ENCODE measurements at regions not wholly inside any gene's neighbourhood (a gene's known extent, or its start where the extent isn't known, plus 50 kb on each side); places are given as distances from the start of the nearest gene placed in this dataset.

- no peak overlapping the region for H3K4me2 ChIP-seq (ENCODE audit: low read length)
- H3K27ac ChIP-seq (ENCODE audit: low read length) = no peak overlapping the region
- H4K20me1 ChIP-seq (ENCODE audit: insufficient read depth) = no peaks in the 10 kb centered on the region
- no peaks in the 10 kb centered on the region for H3K9me2 ChIP-seq (ENCODE audit: insufficient read depth, low read length)
- H3K9me3 ChIP-seq (ENCODE audit: low read length) = no peaks in the 10 kb centered on the region
- no peak overlapping the region for H3K4me3 ChIP-seq (ENCODE audit: low read length)
- no peaks in the 10 kb centered on the region for H3K36me3 ChIP-seq (ENCODE audit: insufficient read depth, low read length)
- H3K79me2 ChIP-seq (replicated peaks; ENCODE audit: insufficient read depth, low read length) = no peaks in the 10 kb centered on the region
- H3F3A ChIP-seq (ENCODE audit: insufficient read depth, low read length, poor library complexity, severe bottlenecking) = no peaks in the 10 kb centered on the region
- no peak overlapping the region for H2AFZ ChIP-seq (ENCODE audit: low read depth, low read length)
- H3K27me3 ChIP-seq (ENCODE audit: insufficient read depth, low read depth, low read length) = no peaks in the 10 kb centered on the region
- H3K9ac ChIP-seq (ENCODE audit: low read length) = no peak overlapping the region
- TF ChIP-seq EZH2 (IDR thresholded peaks at IDR 0.05; ENCODE audit: borderline replicate concordance, insufficient read depth, low read length, poor library complexity, severe bottlenecking) (no peak), SMC3 (conservative IDR thresholded peaks at IDR 0.05; ENCODE audit: poor library complexity) (no peak), TAF1 (IDR thresholded peaks at IDR 0.05; ENCODE audit: low read depth) (no peak), POLR2AphosphoS5 (IDR thresholded peaks at IDR 0.05) (no peak), MXI1 (conservative IDR thresholded peaks at IDR 0.05; ENCODE audit: poor library complexity, severe bottlenecking) (no peak), EP300 (conservative IDR thresholded peaks at IDR 0.05; ENCODE audit: poor library complexity, severe bottlenecking) (no peak), RAD21 (conservative IDR thresholded peaks at IDR 0.05) (no peak)
- TF ChIP-seq, protein P1, sequence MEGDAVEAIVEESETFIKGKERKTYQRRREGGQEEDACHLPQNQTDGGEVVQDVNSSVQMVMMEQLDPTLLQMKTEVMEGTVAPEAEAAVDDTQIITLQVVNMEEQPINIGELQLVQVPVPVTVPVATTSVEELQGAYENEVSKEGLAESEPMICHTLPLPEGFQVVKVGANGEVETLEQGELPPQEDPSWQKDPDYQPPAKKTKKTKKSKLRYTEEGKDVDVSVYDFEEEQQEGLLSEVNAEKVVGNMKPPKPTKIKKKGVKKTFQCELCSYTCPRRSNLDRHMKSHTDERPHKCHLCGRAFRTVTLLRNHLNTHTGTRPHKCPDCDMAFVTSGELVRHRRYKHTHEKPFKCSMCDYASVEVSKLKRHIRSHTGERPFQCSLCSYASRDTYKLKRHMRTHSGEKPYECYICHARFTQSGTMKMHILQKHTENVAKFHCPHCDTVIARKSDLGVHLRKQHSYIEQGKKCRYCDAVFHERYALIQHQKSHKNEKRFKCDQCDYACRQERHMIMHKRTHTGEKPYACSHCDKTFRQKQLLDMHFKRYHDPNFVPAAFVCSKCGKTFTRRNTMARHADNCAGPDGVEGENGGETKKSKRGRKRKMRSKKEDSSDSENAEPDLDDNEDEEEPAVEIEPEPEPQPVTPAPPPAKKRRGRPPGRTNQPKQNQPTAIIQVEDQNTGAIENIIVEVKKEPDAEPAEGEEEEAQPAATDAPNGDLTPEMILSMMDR (IDR thresholded peaks at IDR 0.05; ENCODE audit: poor library complexity, severe bottlenecking) = no peak
- TF ChIP-seq, protein P2, sequence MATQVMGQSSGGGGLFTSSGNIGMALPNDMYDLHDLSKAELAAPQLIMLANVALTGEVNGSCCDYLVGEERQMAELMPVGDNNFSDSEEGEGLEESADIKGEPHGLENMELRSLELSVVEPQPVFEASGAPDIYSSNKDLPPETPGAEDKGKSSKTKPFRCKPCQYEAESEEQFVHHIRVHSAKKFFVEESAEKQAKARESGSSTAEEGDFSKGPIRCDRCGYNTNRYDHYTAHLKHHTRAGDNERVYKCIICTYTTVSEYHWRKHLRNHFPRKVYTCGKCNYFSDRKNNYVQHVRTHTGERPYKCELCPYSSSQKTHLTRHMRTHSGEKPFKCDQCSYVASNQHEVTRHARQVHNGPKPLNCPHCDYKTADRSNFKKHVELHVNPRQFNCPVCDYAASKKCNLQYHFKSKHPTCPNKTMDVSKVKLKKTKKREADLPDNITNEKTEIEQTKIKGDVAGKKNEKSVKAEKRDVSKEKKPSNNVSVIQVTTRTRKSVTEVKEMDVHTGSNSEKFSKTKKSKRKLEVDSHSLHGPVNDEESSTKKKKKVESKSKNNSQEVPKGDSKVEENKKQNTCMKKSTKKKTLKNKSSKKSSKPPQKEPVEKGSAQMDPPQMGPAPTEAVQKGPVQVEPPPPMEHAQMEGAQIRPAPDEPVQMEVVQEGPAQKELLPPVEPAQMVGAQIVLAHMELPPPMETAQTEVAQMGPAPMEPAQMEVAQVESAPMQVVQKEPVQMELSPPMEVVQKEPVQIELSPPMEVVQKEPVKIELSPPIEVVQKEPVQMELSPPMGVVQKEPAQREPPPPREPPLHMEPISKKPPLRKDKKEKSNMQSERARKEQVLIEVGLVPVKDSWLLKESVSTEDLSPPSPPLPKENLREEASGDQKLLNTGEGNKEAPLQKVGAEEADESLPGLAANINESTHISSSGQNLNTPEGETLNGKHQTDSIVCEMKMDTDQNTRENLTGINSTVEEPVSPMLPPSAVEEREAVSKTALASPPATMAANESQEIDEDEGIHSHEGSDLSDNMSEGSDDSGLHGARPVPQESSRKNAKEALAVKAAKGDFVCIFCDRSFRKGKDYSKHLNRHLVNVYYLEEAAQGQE (IDR thresholded peaks at IDR 0.05; ENCODE audit: borderline replicate concordance) = no peak
Measured at GRCh38 chr20:52817981-52818380, 154.2 kb upstream of the TSHZ2 start.

DNA sequence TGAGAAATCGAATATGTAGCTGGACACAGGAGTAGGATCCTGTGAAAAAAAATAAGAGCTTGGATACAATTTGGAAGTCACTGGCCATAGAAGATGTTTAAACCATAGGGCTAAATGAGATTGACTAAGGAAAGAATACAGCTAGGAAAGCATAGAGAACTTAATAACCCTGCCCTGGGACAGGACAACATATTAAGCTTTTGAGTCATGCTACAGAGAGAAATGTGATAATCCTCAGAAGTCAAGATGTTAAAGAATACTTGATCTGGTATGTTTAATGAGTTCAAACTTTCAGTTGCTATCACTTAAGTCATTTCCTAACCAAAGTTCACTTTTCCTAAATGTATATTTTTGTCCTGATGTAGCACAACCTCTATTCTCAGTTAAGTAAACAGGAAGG lies 154.6 kb upstream of the TSHZ2 start:
- no peak overlapping the region for H3K4me3 ChIP-seq (ENCODE audit: low read length)
- H3K79me2 ChIP-seq (replicated peaks; ENCODE audit: insufficient read depth, low read length) = no peaks in the 10 kb centered on the region
- H2AFZ ChIP-seq (ENCODE audit: low read depth, low read length) = no peak overlapping the region
- no peak overlapping the region for H3K9ac ChIP-seq (ENCODE audit: low read length)
- H3K27me3 ChIP-seq (ENCODE audit: insufficient read depth, low read depth, low read length) = no peaks in the 10 kb centered on the region
- no peak for TF ChIP-seq MXI1 (conservative IDR thresholded peaks at IDR 0.05; ENCODE audit: poor library complexity, severe bottlenecking)
- no peaks in the 10 kb centered on the region for H3F3A ChIP-seq (ENCODE audit: insufficient read depth, low read length, poor library complexity, severe bottlenecking)
- no peaks in the 10 kb centered on the region for H3K9me3 ChIP-seq (ENCODE audit: low read length)
- no peak overlapping the region for H3K4me2 ChIP-seq (ENCODE audit: low read length)
- no peaks in the 10 kb centered on the region for H3K9me2 ChIP-seq (ENCODE audit: insufficient read depth, low read length)
- no peak overlapping the region for H3K27ac ChIP-seq (ENCODE audit: low read length)
- no peaks in the 10 kb centered on the region for H4K20me1 ChIP-seq (ENCODE audit: insufficient read depth)
- no peaks in the 10 kb centered on the region for H3K36me3 ChIP-seq (ENCODE audit: insufficient read depth, low read length)

- TF ChIP-seq, protein P1 (IDR thresholded peaks at IDR 0.05; ENCODE audit: poor library complexity, severe bottlenecking) = no peak
Measured at GRCh38 chr20:52814371-52814770, 157.8 kb upstream of the TSHZ2 start.

More at GRCh38 chr20:52814371-52814770, 157.8 kb upstream of the TSHZ2 start:
- Histone ChIP-seq H3F3A (ENCODE audit: insufficient read depth, low read length, poor library complexity, severe bottlenecking) (no peaks in the 10 kb centered on the region), H3K9ac (ENCODE audit: low read length) (no peak overlapping the region), H3K4me3 (ENCODE audit: low read length) (no peak overlapping the region), H3K9me2 (ENCODE audit: insufficient read depth, low read length) (no peaks in the 10 kb centered on the region), H3K4me2 (ENCODE audit: low read length) (no peak overlapping the region), H3K79me2 (replicated peaks; ENCODE audit: insufficient read depth, low read length) (no peaks in the 10 kb centered on the region), H3K27me3 (ENCODE audit: insufficient read depth, low read depth, low read length) (no peaks in the 10 kb centered on the region), H3K27ac (ENCODE audit: low read length) (no peak overlapping the region), H4K20me1 (ENCODE audit: insufficient read depth) (no peaks in the 10 kb centered on the region), H3K36me3 (ENCODE audit: insufficient read depth, low read length) (no peaks in the 10 kb centered on the region), H3K9me3 (ENCODE audit: low read length) (no peaks in the 10 kb centered on the region), H2AFZ (ENCODE audit: low read depth, low read length) (no peak overlapping the region)
